ENCODE measurements at regions not wholly inside any gene's neighbourhood (a gene's known extent, or its start where the extent isn't known, plus 50 kb on each side); places are given as distances from the start of the nearest gene placed in this dataset.

GRCh38 chr12:84355561-84355960 lies 557.0 kb downstream of the SLC6A15 start:
- no peak for TF ChIP-seq CTCF (IDR thresholded peaks at IDR 0.05; ENCODE audit: unreplicated experiment in 3 of 3)
- Mint-ChIP-seq H3K36me3 (ENCODE audit: low read depth) (no peaks in the 10 kb centered on the region), H3K27ac (no peak overlapping the region), H3K4me3 (no peak overlapping the region), H3K27me3 (ENCODE audit: low read depth) (no peaks in the 10 kb centered on the region), H3K9me3 (no peaks in the 10 kb centered on the region), H3K4me1 (no peaks in the 10 kb centered on the region)

- Mint-ChIP-seq H3K27me3 (ENCODE audit: low read depth) (no peaks in the 10 kb centered on the region), H3K9me3 (peaks cover 24% of the 10 kb centered on the region), H3K4me3 (no peak overlapping the region), H3K36me3 (ENCODE audit: low read depth) (peaks cover 4% of the 10 kb centered on the region), H3K4me1 (no peaks in the 10 kb centered on the region), H3K27ac (no peak overlapping the region)
- no peak for TF ChIP-seq CTCF (IDR thresholded peaks at IDR 0.05; ENCODE audit: unreplicated experiment in 3 of 3)
Measured at GRCh38 chr12:84348582-84348981, 564.0 kb downstream of the SLC6A15 start.

- TF ChIP-seq CTCF (IDR thresholded peaks at IDR 0.05; ENCODE audit: unreplicated experiment in 3 of 3), result no peak
- Mint-ChIP-seq H3K36me3 (ENCODE audit: low read depth) (peaks cover 4% of the 10 kb centered on the region), H3K4me3 (no peak overlapping the region), H3K27ac (no peak overlapping the region), H3K9me3 (peaks cover 19% of the 10 kb centered on the region), H3K4me1 (no peaks in the 10 kb centered on the region), H3K27me3 (ENCODE audit: low read depth) (no peaks in the 10 kb centered on the region)
Measured at GRCh38 chr12:84341467-84342193, 571.0 kb downstream of the SLC6A15 start.

GRCh38 chr12:84336231-84336630 lies 576.4 kb downstream of the SLC6A15 start:
- no peaks in the 10 kb centered on the region for H3K27me3 Mint-ChIP-seq (ENCODE audit: low read depth)
- H3K4me3 Mint-ChIP-seq, result no peak overlapping the region
- no peaks in the 10 kb centered on the region for H3K36me3 Mint-ChIP-seq (ENCODE audit: low read depth)
- no peak overlapping the region for H3K27ac Mint-ChIP-seq
- H3K9me3 Mint-ChIP-seq, result peaks cover 2% of the 10 kb centered on the region
- H3K4me1 Mint-ChIP-seq, result no peaks in the 10 kb centered on the region
- TF ChIP-seq CTCF (IDR thresholded peaks at IDR 0.05; ENCODE audit: unreplicated experiment in 3 of 3), result no peak

- Mint-ChIP-seq H3K36me3 (ENCODE audit: low read depth) (no peaks in the 10 kb centered on the region), H3K27ac (no peak overlapping the region), H3K27me3 (ENCODE audit: low read depth) (no peaks in the 10 kb centered on the region), H3K4me1 (no peaks in the 10 kb centered on the region), H3K9me3 (peaks cover 2% of the 10 kb centered on the region), H3K4me3 (no peak overlapping the region)
- TF ChIP-seq CTCF (IDR thresholded peaks at IDR 0.05; ENCODE audit: unreplicated experiment in 3 of 3), result no peak
Measured at GRCh38 chr12:84329938-84330337, 582.7 kb downstream of the SLC6A15 start.

GRCh38 chr12:84315926-84316325 lies 596.7 kb downstream of the SLC6A15 start:
- TF ChIP-seq CTCF (IDR thresholded peaks at IDR 0.05; ENCODE audit: unreplicated experiment in 3 of 3), result no peak
- peaks cover 5% of the 10 kb centered on the region for H3K9me3 Mint-ChIP-seq
- H3K4me3 Mint-ChIP-seq, result no peak overlapping the region
- H3K4me1 Mint-ChIP-seq, result no peaks in the 10 kb centered on the region
- H3K36me3 Mint-ChIP-seq (ENCODE audit: low read depth), result no peaks in the 10 kb centered on the region
- H3K27ac Mint-ChIP-seq, result no peak overlapping the region
- no peaks in the 10 kb centered on the region for H3K27me3 Mint-ChIP-seq (ENCODE audit: low read depth)
